ENCODE measurements at regions not wholly inside any gene's neighbourhood (a gene's known extent, or its start where the extent isn't known, plus 50 kb on each side); places are given as distances from the start of the nearest gene placed in this dataset.
A peak's percentile ranks its signal among the peaks of the same experiment; 100 is the strongest.

GRCh38 chr3:117756563-117756962 lies 1047.0 kb downstream of the TUSC7 start:
- POLR2A ChIA-PET (ENCODE audit: partially characterized antibody), result no interaction called here
- Histone ChIP-seq H3K23me2 (ENCODE audit: low read depth, low read length) (no peaks in the 10 kb centered on the region; the same call in 1 of the 2 replicates), H2AFZ (ENCODE audit: low read length) (no peak overlapping the region), H3K79me1 (ENCODE audit: low read depth, low read length) (no peaks in the 10 kb centered on the region), H3K56ac (replicated peaks; ENCODE audit: insufficient read length, low read depth, low read length) (no peak overlapping the region), H3K14ac (ENCODE audit: insufficient read length) (no peak overlapping the region), H2BK20ac (ENCODE audit: low read length) (no peak overlapping the region), H3K27ac (ENCODE audit: low read depth, low read length) (no peak overlapping the region), H4K20me1 (replicated peaks in 1 of 2; ENCODE audit: control insufficient read depth in 1 of 2, insufficient read depth in 2 of 2, low read length in 2 of 2) (no peaks in the 10 kb centered on the region), H3K27me3 (replicated peaks in 1 of 4; ENCODE audit: control insufficient read depth in 3 of 4, extremely low read depth in 1 of 4, insufficient read depth in 3 of 4, low read length in 3 of 4) (no peaks in the 10 kb centered on the region), H2BK12ac (ENCODE audit: low read depth, low read length) (0 out of 2 replicates have a peak overlapping the region, but pooled peaks have one; percentile 51), H4K91ac (replicated peaks; ENCODE audit: insufficient read length, low read length) (no peak overlapping the region), H3K79me2 (ENCODE audit: control insufficient read depth in 1 of 2, insufficient read depth in 2 of 2, low read length in 2 of 2) (no peaks in the 10 kb centered on the region), H3K23ac (ENCODE audit: insufficient read length) (no peak overlapping the region), H3K36me3 (ENCODE audit: control insufficient read depth in 2 of 4, insufficient read depth in 4 of 4, low read length in 3 of 4) (no peaks in the 10 kb centered on the region), H3K4me1 (replicated peaks in 1 of 4; ENCODE audit: control insufficient read depth in 3 of 4, insufficient read depth in 4 of 4, low read length in 3 of 4) (peaks cover 0 to 2% (median under 1%) of the 10 kb centered on the region in 4 experiments; a peak in 2 of 7 replicates), H3K4me2 (ENCODE audit: insufficient read depth in 1 of 2, low read depth in 2 of 2, low read length in 2 of 2) (no peak overlapping the region), H3K4me3 (ENCODE audit: extremely low read depth in 1 of 4, insufficient read depth in 2 of 4, low read depth in 3 of 4, low read length in 4 of 4) (no peak overlapping the region), H4K5ac (ENCODE audit: insufficient read length, low read depth, low read length) (no peak overlapping the region), H2BK5ac (ENCODE audit: low read depth, low read length) (no peak overlapping the region), H4K8ac (ENCODE audit: extremely low read depth, insufficient read depth, low read length) (no peak overlapping the region), H3K4ac (replicated peaks; ENCODE audit: insufficient read length, low read depth, low read length) (no peak overlapping the region), H2BK15ac (ENCODE audit: low read length) (no peak overlapping the region), H2BK120ac (replicated peaks; ENCODE audit: low read depth, low read length) (no peak overlapping the region), H3K9ac (replicated peaks in 1 of 4; ENCODE audit: extremely low read depth in 1 of 4, low read depth in 3 of 4, low read length in 3 of 4) (no peak overlapping the region), H3K9me3 (ENCODE audit: insufficient read depth in 2 of 2, low read depth in 1 of 2, low read length in 1 of 2) (no peaks in the 10 kb centered on the region), H3K18ac (ENCODE audit: extremely low read depth, low read length) (no peak overlapping the region), H2AK5ac (ENCODE audit: low read depth, low read length) (no peak overlapping the region)
- 86% methylated on average over 3 of the region's 3 CpGs; no CpG with 5 or more reads in 1 of the 2 experiments for WGBS, 2 experiments (ENCODE audit: extremely low coverage in 1 of 2, insufficient coverage in 1 of 2, insufficient read length in 1 of 2, insufficient replicate concordance in 2 of 2, low coverage in 1 of 2, low lambda C conversion rate in 2 of 2, missing lambda C conversion rate in 1 of 2)
- TF ChIP-seq CREB1 (IDR thresholded peaks at IDR 0.05) (no peak), SIRT6 (IDR thresholded peaks at IDR 0.05; ENCODE audit: low read length) (no peak), JUN (IDR thresholded peaks at IDR 0.05; ENCODE audit: low read depth, low read length) (no peak), RNF2 (IDR thresholded peaks at IDR 0.05; ENCODE audit: borderline replicate concordance, low read depth, low read length, missing control alignments, poor library complexity, severe bottlenecking) (no peak), BACH1 (IDR thresholded peaks at IDR 0.05; ENCODE audit: low read length) (no peak), ZNF274 (IDR thresholded peaks at IDR 0.05; ENCODE audit: borderline replicate concordance, extremely low read depth, low read length) (no peak), TBP (IDR thresholded peaks at IDR 0.05; ENCODE audit: low read depth, low read length) (no peak), TEAD4 (IDR thresholded peaks at IDR 0.05; ENCODE audit: low read depth, low read length) (no peak)
- CTCF ChIA-PET (ENCODE audit: partially characterized antibody), result no interaction called here
- no peak for FAIRE-seq
- DNase-seq (ENCODE audit: low read depth in 1 of 2, low spot score in 2 of 2), result no peak
